GM12878 (cell line): ENCODE measurements at regions not wholly inside any gene's neighbourhood (a gene's known extent, or its start where the extent isn't known, plus 50 kb on each side); places are given as distances from the start of the nearest gene placed in this dataset.

Experiments used
- ATAC-seq: fragments of 200-7000 bp; cut with Tn5 transposase; 3 replicates; pipeline ENCODE4 v1.9.1; 2020; ENCODE audit warnings: mild to moderate bottlenecking, moderate library complexity
- BruUV-seq: library from RNA; stranded (reverse); fragments of 400-500 nt; replicated peaks from 2 replicates; lab custom pipeline; 2021; lab: Mats Ljungman, UMichigan
- CTCF ChIA-PET: fragments of 300-600 bp; sonication (Branson Sonifier 250); formaldehyde crosslinking; extraction: SDS; loops from one replicate; lab custom pipeline; 2021; ENCODE audit warnings: inconsistent platforms; lab: Yijun Ruan, JAX
- POLR2A ChIA-PET: fragments of 350-600 bp; formaldehyde crosslinking; extraction: SDS; loops from one replicate; lab custom pipeline; 2021; ENCODE audit warnings: inconsistent platforms; lab: Charles Lee
- RAD21 ChIA-PET: fragments of 300-600 bp; sonication (Branson Sonifier 250); formaldehyde crosslinking; loops from one replicate; lab custom pipeline; 2023; ENCODE audit warnings: antibody characterized with exemption; ENCODE audit not compliant: unreplicated experiment; lab: Charles Lee
- SMC1A ChIA-PET: fragments of 300-600 bp; sonication (Branson Sonifier 250); formaldehyde crosslinking; loops from one replicate; lab custom pipeline; 2023; ENCODE audit not compliant: unreplicated experiment, uncharacterized antibody; lab: Charles Lee
- DNase-seq: peaks from one replicate; pipeline ENCODE4 v3.0.0-alpha.2; 2011; ENCODE audit warnings: low read depth, low spot score
- FAIRE-seq: peaks from 3 replicates; lab custom pipeline; 2011; peaks lifted over from hg19 to GRCh38; lab: Jason Lieb, UNC
- H2AFZ ChIP-seq: 2 replicates; pipeline ENCODE4 v1.6.0; 2011; ENCODE audit warnings: low read depth, low read length, control low read depth; ENCODE audit not compliant: control insufficient read depth
- H3K27ac ChIP-seq: 2 replicates; pipeline ENCODE4 v1.5.1; 2011; ENCODE audit warnings: control low read depth; ENCODE audit not compliant: control insufficient read depth, insufficient read depth
- H3K27me3 ChIP-seq, 2 experiments: replicated peaks in 1 of 2; 2 replicates each; pipeline versions ENCODE4 v1.6.0 to v1.6.1; 2011; ENCODE audit warnings: low read length in 1 of 2; ENCODE audit not compliant: control insufficient read depth in 2 of 2, insufficient read depth in 2 of 2
- H3K36me3 ChIP-seq, 2 experiments: 2 replicates each; pipeline ENCODE4 v1.5.1; 2011; ENCODE audit warnings: low read length in 1 of 2; ENCODE audit not compliant: control insufficient read depth in 2 of 2, insufficient read depth in 2 of 2
- H3K4me1 ChIP-seq: 2 replicates; pipeline ENCODE4 v1.6.1; 2011; ENCODE audit warnings: mild to moderate bottlenecking, low read length, moderate library complexity, mixed read lengths; ENCODE audit not compliant: control insufficient read depth, insufficient read depth
- H3K4me2 ChIP-seq: 2 replicates; pipeline ENCODE4 v1.6.0; 2011; ENCODE audit warnings: control low read depth; ENCODE audit not compliant: control insufficient read depth, insufficient read depth
- H3K4me3 ChIP-seq: fragments of 200-600 bp; sonication (generic); 2 replicates; pipeline ENCODE4 v1.5.1; 2016
- H3K79me2 ChIP-seq: 2 replicates; pipeline ENCODE4 v1.6.0; 2011; ENCODE audit warnings: low read length; ENCODE audit not compliant: control insufficient read depth, insufficient read depth
- H3K9ac ChIP-seq: 2 replicates; pipeline ENCODE4 v1.8.0; 2011; ENCODE audit warnings: low read length, control low read depth, mixed read lengths; ENCODE audit not compliant: control insufficient read depth, insufficient read depth
- H3K9me3 ChIP-seq: replicated peaks from 3 replicates; pipeline ENCODE4 v1.5.1; 2011; ENCODE audit warnings: mild to moderate bottlenecking, low read length; ENCODE audit not compliant: control insufficient read depth, insufficient read depth
- H4K20me1 ChIP-seq: 2 replicates; pipeline ENCODE4 v1.6.0; 2011; ENCODE audit not compliant: control insufficient read depth, insufficient read depth
- CBX5 ChIP-seq: sonication (generic); IDR thresholded peaks from 2 replicates; pipeline ENCODE4 v1.6.1; 2016; ENCODE audit warnings: low read depth, moderate library complexity, mild to moderate bottlenecking, inconsistent platforms
- IRF5 ChIP-seq: fragments of 450-650 bp; IDR thresholded peaks from 2 replicates; pipeline ENCODE4 v1.6.1; 2017; ENCODE audit warnings: borderline replicate concordance
- KDM1A ChIP-seq: fragments of 200-600 bp; sonication (generic); IDR thresholded peaks from 2 replicates; pipeline ENCODE4 v1.6.1; 2016; ENCODE audit warnings: borderline replicate concordance
- MTA2 ChIP-seq: fragments of 450-650 bp; IDR thresholded peaks from 2 replicates; pipeline ENCODE4 v1.6.1; 2016; ENCODE audit warnings: low read depth, mild to moderate bottlenecking, moderate library complexity
- POLR2A ChIP-seq: IDR thresholded peaks from 2 replicates; pipeline ENCODE4 v1.6.1; 2011; ENCODE audit warnings: low read depth, mild to moderate bottlenecking, low read length
- POU2F2 ChIP-seq: IDR thresholded peaks from 3 replicates; pipeline ENCODE4 v1.6.1; 2011; ENCODE audit warnings: low read depth, mild to moderate bottlenecking, low read length, borderline replicate concordance
- SRF ChIP-seq, 2 experiments: IDR thresholded peaks; 2 replicates each; pipeline ENCODE4 v1.6.1; 2011; ENCODE audit warnings: low read depth in 2 of 2, low read length in 2 of 2, mild to moderate bottlenecking in 1 of 2, moderate library complexity in 1 of 2
- TARDBP ChIP-seq: IDR thresholded peaks from 2 replicates; pipeline ENCODE4 v1.6.1; 2016; ENCODE audit warnings: borderline replicate concordance
- YBX1 ChIP-seq: fragments of 450-650 bp; IDR thresholded peaks from 2 replicates; pipeline ENCODE4 v1.6.1; 2016; ENCODE audit warnings: antibody characterized with exemption
- ZNF207 ChIP-seq: fragments of 450-650 bp; IDR thresholded peaks from 2 replicates; pipeline ENCODE4 v1.6.1; 2014; ENCODE audit warnings: antibody characterized with exemption, mild to moderate bottlenecking, borderline replicate concordance
- WGBS: methylation state at CpG from one replicate; pipeline ENCODE4 v1.1.6; 2016; ENCODE audit warnings: low lambda C conversion rate; ENCODE audit not compliant: insufficient replicate concordance, insufficient coverage; ENCODE audit errors: missing lambda C conversion rate; 5-methylcytosine and 5-hydroxymethylcytosine counted together
- in situ Hi-C: fragments of 300-500 bp; cut with MboI; formaldehyde crosslinking; loops from 9 replicates; pipeline ENCODE4 v1.14.3; 2018; ENCODE audit warnings: mixed read lengths
- intact Hi-C: fragments of 100-400 bp; cut with micrococcal nuclease; formaldehyde crosslinking; loops from one replicate; pipeline ENCODE4 v1.14.2; 2022; ENCODE audit not compliant: unreplicated experiment

GRCh38 chr16:5533321-5533888, 435.8 kb upstream of the EEF2KMT start:
- no peaks in the 10 kb centered on the region for H3K36me3 ChIP-seq
- H3K4me2 ChIP-seq = no peak overlapping the region
- TF ChIP-seq KDM1A = no peak
- no peak for TF ChIP-seq TARDBP
- no peak for TF ChIP-seq IRF5
- no peak for TF ChIP-seq YBX1
- no peak for TF ChIP-seq CBX5
- TF ChIP-seq POLR2A = no peak
- H3K27me3 ChIP-seq = no peaks in the 10 kb centered on the region
- H4K20me1 ChIP-seq = no peaks in the 10 kb centered on the region
- H3K4me3 ChIP-seq = no peak overlapping the region
- no peaks in the 10 kb centered on the region for H3K9me3 ChIP-seq
- no peak overlapping the region for H3K27ac ChIP-seq
- in situ Hi-C loops = no loop called here
- H2AFZ ChIP-seq = no peak overlapping the region
- ChIA-PET RAD21 (no interaction called here), POLR2A (no interaction called here), SMC1A (no interaction called here), CTCF (no interaction called here)
- no peak for ATAC-seq
- 21% methylated on average over 3 of the region's 3 CpGs for WGBS
- intact Hi-C loops = no loop called here
- no peak for FAIRE-seq
- no peak overlapping the region for H3K9ac ChIP-seq
- no peak for DNase-seq
- H3K4me1 ChIP-seq = no peaks in the 10 kb centered on the region
- no TSS peak for BruUV-seq
- H3K79me2 ChIP-seq = no peaks in the 10 kb centered on the region

GRCh38 chr16:5527817-5528216, 430.2 kb upstream of the EEF2KMT start:
- POLR2A ChIA-PET = no interaction called here
- Histone ChIP-seq H4K20me1 (no peaks in the 10 kb centered on the region), H3K27ac (no peak overlapping the region), H3K4me1 (no peaks in the 10 kb centered on the region), H3K27me3 (no peaks in the 10 kb centered on the region), H3K9ac (no peak overlapping the region), H3K79me2 (no peaks in the 10 kb centered on the region), H3K36me3 (no peaks in the 10 kb centered on the region), H3K4me2 (no peak overlapping the region), H3K9me3 (no peaks in the 10 kb centered on the region), H3K4me3 (no peak overlapping the region), H2AFZ (no peak overlapping the region)
- no peak for ATAC-seq
- RAD21 ChIA-PET = interaction anchor here (0.6 kb wide), 1 partner anchor 204 kb away, joined by 3 read pairs; no protein-coding TSS in a partner anchor
- CTCF ChIA-PET = no interaction called here
- intact Hi-C loops = no loop called here
- 26% methylated on average over 5 of the region's 5 CpGs for WGBS
- FAIRE-seq = no peak
- DNase-seq = no peak
- TF ChIP-seq ZNF207 (no peak), MTA2 (no peak), POU2F2 (no peak), SRF (IDR thresholded peaks at IDR 0.05; ENCODE audit: low read depth in 2 of 2, low read length in 2 of 2) (no peak)
- in situ Hi-C loops = no loop called here
- no TSS peak for BruUV-seq
- SMC1A ChIA-PET = no interaction called here
